ENCODE measurements at regions not wholly inside any gene's neighbourhood (a gene's known extent, or its start where the extent isn't known, plus 50 kb on each side); places are given as distances from the start of the nearest gene placed in this dataset.
A peak's percentile ranks its signal among the peaks of the same experiment; 100 is the strongest.

GRCh38 chr10:60450291-60450690, 60.6 kb upstream of the ANK3 start:
- no peak overlapping the region for H3K4me3 ChIP-seq (replicated peaks; ENCODE audit: low read depth, low read length)
- DNase-seq (ENCODE audit: low read depth): peak; percentile 44
- no peak for TF ChIP-seq CTCF (IDR thresholded peaks at IDR 0.05; ENCODE audit: low read length, missing control alignments)

- H3K4me3 ChIP-seq (replicated peaks; ENCODE audit: low read depth, low read length): no peak overlapping the region
- no peak for DNase-seq (ENCODE audit: low read depth)
- no peak for TF ChIP-seq CTCF (IDR thresholded peaks at IDR 0.05; ENCODE audit: low read length, missing control alignments)
These were observed 58.6 kb upstream of the ANK3 start for GRCh38 chr10:60448246-60448645.

- no peak overlapping the region for H3K4me3 ChIP-seq (replicated peaks; ENCODE audit: low read depth, low read length)
- peak; percentile 44 for DNase-seq (ENCODE audit: low read depth)
- TF ChIP-seq CTCF (IDR thresholded peaks at IDR 0.05; ENCODE audit: low read length, missing control alignments): no peak
These were observed 57.2 kb upstream of the ANK3 start for GRCh38 chr10:60446851-60447250.

- TF ChIP-seq CTCF (IDR thresholded peaks at IDR 0.05; ENCODE audit: low read length, missing control alignments): no peak
- DNase-seq (ENCODE audit: low read depth): peak; percentile 52
- H3K4me3 ChIP-seq (replicated peaks; ENCODE audit: low read depth, low read length): no peak overlapping the region
These were observed 56.6 kb upstream of the ANK3 start for GRCh38 chr10:60446070-60446833.

GRCh38 chr10:60444494-60445064, 54.9 kb upstream of the ANK3 start:
- DNase-seq (ENCODE audit: low read depth): peak; percentile 76
- TF ChIP-seq CTCF (IDR thresholded peaks at IDR 0.05; ENCODE audit: low read length, missing control alignments): peak; percentile 65
- H3K4me3 ChIP-seq (replicated peaks; ENCODE audit: low read depth, low read length): no peak overlapping the region

- no peak overlapping the region for H3K4me3 ChIP-seq (replicated peaks; ENCODE audit: low read depth, low read length)
- DNase-seq (ENCODE audit: low read depth): no peak
- no peak for TF ChIP-seq CTCF (IDR thresholded peaks at IDR 0.05; ENCODE audit: low read length, missing control alignments)
These were observed 53.7 kb upstream of the ANK3 start for GRCh38 chr10:60443346-60443745.

- peak; percentile 62 for DNase-seq (ENCODE audit: low read depth)
- peak; percentile 57 for TF ChIP-seq CTCF (IDR thresholded peaks at IDR 0.05; ENCODE audit: low read length, missing control alignments)
These were observed 51.8 kb upstream of the ANK3 start for GRCh38 chr10:60441515-60441914.

More at GRCh38 chr10:60441515-60441914, 51.8 kb upstream of the ANK3 start:
- H3K4me3 ChIP-seq (replicated peaks; ENCODE audit: low read depth, low read length): no peak overlapping the region

All from fibroblast of pulmonary artery (primary cell).